ENCODE measurements at regions not wholly inside any gene's neighbourhood (a gene's known extent, or its start where the extent isn't known, plus 50 kb on each side); places are given as distances from the start of the nearest gene placed in this dataset.

DNA sequence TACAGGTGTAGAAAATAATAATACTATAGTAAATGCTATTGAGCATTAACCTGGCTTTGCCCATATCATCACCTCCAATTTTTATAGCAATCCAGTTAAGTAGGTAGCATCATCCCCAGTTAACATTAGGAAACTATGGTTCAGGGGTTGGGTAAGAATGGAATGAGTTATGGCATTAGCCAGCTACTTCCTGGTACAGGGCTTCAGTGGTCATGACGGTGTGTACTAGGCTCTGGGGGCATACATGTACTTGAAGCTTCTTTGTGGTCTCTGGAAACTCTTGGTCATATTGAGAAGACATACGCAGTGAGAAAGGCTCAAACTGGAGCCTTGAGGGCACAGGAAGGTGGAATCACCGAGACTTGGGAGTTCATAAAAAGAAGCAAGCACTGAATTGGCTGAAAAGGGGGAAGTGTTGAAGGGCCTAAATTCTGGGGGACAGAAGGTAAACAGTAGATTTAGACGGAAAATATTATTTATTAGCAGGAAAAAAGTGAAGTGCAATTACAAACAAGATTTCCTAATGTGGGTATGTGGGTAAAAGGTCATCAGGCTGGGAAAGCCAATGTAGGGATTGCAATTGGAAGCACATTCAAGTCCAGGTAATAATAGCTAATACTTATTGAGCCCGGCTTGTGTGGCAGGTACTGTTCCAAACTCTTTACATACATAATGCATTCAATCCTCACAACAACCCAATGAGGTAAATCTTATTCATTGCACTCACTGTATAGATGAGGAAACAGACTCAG, 114.2 kb upstream of the ATP1A1 start:
- no peak for DNase-seq (ENCODE audit: extremely low read depth, insufficient read length)
- H3K4me3 ChIP-seq (replicated peaks; ENCODE audit: low read depth, low read length), result no peak overlapping the region
- no peaks in the 10 kb centered on the region for H3K36me3 ChIP-seq (ENCODE audit: control insufficient read depth, insufficient read depth, low read length)
- no peaks in the 10 kb centered on the region for H3K27me3 ChIP-seq (replicated peaks; ENCODE audit: control insufficient read depth, insufficient read depth, low read length)
- no peak for TF ChIP-seq CTCF (IDR thresholded peaks at IDR 0.05; ENCODE audit: insufficient read depth, low read length, poor library complexity, severe bottlenecking)

DNA sequence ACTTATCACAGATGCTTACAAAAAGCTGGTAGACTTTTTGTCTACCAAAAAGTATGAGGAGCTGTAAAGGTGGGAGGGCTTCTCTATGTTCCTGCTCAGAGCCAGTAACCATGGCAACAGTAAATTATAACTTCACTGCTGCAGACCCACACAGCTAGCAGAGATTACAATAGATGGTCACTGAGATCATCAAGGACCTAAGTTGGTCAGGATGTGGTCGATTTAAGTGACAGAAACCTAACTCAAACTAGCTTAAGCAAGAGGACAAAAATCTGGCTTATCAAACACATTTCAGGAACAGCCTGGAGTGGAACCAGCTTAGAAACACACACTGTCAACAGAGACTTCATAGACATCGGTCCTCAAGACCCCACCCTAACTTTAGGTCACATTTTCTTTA, 113.4 kb upstream of the ATP1A1 start:
- no peak for TF ChIP-seq CTCF (IDR thresholded peaks at IDR 0.05; ENCODE audit: insufficient read depth, low read length, poor library complexity, severe bottlenecking)
- H3K4me3 ChIP-seq (replicated peaks; ENCODE audit: low read depth, low read length), result no peak overlapping the region
- peak; percentile 22 for DNase-seq (ENCODE audit: extremely low read depth, insufficient read length)
- H3K27me3 ChIP-seq (replicated peaks; ENCODE audit: control insufficient read depth, insufficient read depth, low read length), result no peaks in the 10 kb centered on the region
- no peaks in the 10 kb centered on the region for H3K36me3 ChIP-seq (ENCODE audit: control insufficient read depth, insufficient read depth, low read length)

DNA sequence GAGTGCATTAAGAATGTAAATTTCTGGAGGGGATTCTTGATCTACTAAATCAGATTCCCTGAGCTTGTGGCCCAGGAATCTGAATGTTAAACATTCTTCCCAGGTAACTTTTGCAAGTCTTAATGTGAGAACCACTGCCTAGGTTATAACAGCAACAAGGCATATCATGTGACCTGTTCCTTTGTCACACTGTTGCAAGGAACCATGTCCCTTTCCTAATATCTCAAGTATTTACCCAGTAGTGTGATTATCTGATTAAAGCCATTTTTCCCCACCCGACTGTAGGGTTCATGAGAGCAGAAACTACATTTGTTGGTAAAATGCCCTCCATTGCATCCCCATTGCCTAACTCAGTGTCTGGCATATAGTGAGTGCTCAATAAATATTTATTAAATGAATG, 112.9 kb upstream of the ATP1A1 start:
- no peaks in the 10 kb centered on the region for H3K36me3 ChIP-seq (ENCODE audit: control insufficient read depth, insufficient read depth, low read length)
- no peak for TF ChIP-seq CTCF (IDR thresholded peaks at IDR 0.05; ENCODE audit: insufficient read depth, low read length, poor library complexity, severe bottlenecking)
- H3K4me3 ChIP-seq (replicated peaks; ENCODE audit: low read depth, low read length), result no peak overlapping the region
- H3K27me3 ChIP-seq (replicated peaks; ENCODE audit: control insufficient read depth, insufficient read depth, low read length), result no peaks in the 10 kb centered on the region
- no peak for DNase-seq (ENCODE audit: extremely low read depth, insufficient read length)

GRCh38 chr1:116260621-116261020, 112.4 kb upstream of the ATP1A1 start:
- no peak for DNase-seq (ENCODE audit: extremely low read depth, insufficient read length)
- Histone ChIP-seq H3K4me3 (replicated peaks; ENCODE audit: low read depth, low read length) (no peak overlapping the region), H3K36me3 (ENCODE audit: control insufficient read depth, insufficient read depth, low read length) (no peaks in the 10 kb centered on the region), H3K27me3 (replicated peaks; ENCODE audit: control insufficient read depth, insufficient read depth, low read length) (no peaks in the 10 kb centered on the region)
- no peak for TF ChIP-seq CTCF (IDR thresholded peaks at IDR 0.05; ENCODE audit: insufficient read depth, low read length, poor library complexity, severe bottlenecking)

DNA sequence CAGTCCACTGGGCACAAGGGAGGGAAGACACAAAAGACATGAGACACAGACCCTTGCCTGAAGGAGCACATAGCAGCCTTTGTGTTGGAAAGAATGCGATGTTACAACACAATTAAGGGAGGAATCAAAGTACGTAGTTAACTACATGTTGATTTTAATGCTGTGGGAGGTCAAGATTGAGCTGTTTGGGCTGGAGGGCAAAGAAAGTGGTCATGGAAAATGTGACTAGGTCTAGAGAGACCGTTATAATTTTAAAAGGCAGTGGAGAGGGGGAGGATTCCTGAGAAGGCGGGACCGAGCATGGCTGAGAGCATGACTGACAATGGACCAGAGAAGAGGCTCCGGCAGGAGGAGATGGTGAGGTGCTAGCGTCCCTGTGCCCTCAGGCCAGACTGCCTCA, 111.8 kb upstream of the ATP1A1 start:
- TF ChIP-seq CTCF (IDR thresholded peaks at IDR 0.05; ENCODE audit: insufficient read depth, low read length, poor library complexity, severe bottlenecking), result no peak
- Histone ChIP-seq H3K27me3 (replicated peaks; ENCODE audit: control insufficient read depth, insufficient read depth, low read length) (no peaks in the 10 kb centered on the region), H3K4me3 (replicated peaks; ENCODE audit: low read depth, low read length) (no peak overlapping the region), H3K36me3 (ENCODE audit: control insufficient read depth, insufficient read depth, low read length) (no peaks in the 10 kb centered on the region)
- DNase-seq (ENCODE audit: extremely low read depth, insufficient read length), result no peak

Measured in GM06990 (cell line).